GM21786 (cell line): ENCODE measurements at regions not wholly inside any gene's neighbourhood (a gene's known extent, or its start where the extent isn't known, plus 50 kb on each side); places are given as distances from the start of the nearest gene placed in this dataset.
"Not testable (repeated sequence)": the region's sequence is repeated elsewhere in the genome, so short reads cannot be mapped to it uniquely, and the experiment has no call there.

Source experiments
- ATAC-seq: cut with Tn5 transposase; IDR thresholded peaks from one replicate; pipeline ENCODE4 v1.9.1; 2021; ENCODE audit not compliant: unreplicated experiment

DNA sequence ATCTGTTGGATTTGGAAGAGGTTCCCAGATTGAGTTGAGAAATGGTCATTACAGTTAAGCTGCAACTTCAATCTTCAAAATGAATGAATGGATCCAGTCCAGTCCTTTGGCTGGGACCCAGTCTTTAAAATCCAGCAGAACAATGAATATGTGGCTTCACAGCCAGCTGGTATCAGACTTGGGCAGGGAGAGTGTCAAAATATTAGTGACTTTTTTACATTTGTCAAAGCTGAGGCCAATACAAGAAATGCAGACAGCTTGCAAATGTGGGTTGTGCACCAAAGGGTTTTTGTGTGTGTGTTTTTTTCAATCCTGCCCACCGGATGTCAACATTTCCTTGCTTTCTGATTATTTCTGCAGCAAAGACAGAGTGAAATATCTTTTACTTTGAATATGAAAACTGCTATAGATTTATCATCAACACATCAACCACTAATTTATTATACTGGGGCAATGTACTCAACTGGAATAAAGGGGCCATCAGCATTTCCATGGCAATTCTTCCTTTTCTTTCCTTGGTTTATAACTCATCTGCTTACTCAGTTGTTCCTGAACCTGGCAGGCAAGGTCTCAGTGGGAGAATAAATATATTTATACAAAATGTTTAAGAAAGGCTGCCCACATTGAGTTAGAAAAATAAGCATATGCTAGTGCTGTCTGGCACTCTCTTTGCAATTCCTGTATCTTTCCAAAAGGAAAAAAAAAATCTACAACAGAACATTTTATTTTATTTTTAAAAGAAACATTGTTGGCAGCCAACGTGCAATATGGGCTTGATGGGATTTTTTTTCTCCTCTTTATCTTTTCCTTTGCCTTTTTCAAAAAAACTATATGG lies 491.6 kb upstream of the C1orf87 start:
- no peak for ATAC-seq

- ATAC-seq, result no peak
These were observed 490.4 kb upstream of the C1orf87 start for GRCh38 chr1:60563777-60564535.

DNA sequence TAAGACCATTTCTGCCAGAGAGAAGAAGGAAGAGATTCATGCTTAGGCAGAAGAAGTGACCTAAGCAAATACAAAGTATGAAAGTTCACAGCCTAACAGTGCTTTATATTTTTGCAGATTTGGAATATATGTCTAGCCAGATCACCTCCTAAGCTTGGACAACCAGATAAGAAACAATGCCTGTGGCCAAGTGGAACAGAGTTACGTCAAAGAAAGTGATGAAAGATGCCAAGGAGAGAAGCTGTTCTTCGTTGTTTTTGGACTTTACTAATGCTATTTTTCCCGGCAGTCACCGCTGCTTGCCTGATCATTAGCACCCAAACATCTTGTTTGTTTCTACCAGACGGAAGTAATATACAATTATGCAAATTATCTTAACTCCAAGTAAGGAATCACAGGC lies 489.2 kb upstream of the C1orf87 start:
- ATAC-seq, result no peak

DNA sequence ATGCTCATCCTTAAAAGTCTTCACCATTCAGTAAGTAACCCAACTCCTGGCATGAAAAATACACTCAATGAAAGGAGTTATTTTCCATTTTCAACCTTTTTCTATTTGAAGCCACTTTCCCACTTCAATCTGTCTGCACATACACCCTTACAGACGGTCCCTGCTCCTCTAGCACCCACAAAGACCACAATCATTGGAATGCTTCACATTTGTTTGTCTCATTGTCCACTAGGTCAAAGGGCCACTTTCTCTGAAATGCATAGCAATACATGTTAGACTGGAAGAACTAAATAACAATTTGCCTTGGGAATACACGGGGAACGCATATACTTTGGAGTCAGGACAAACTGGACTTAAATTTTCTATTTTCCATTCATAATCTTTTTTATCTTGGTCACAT lies 487.1 kb upstream of the C1orf87 start:
- no peak for ATAC-seq

- ATAC-seq, result no peak
These were observed 484.7 kb upstream of the C1orf87 start for GRCh38 chr1:60558236-60558635.

DNA sequence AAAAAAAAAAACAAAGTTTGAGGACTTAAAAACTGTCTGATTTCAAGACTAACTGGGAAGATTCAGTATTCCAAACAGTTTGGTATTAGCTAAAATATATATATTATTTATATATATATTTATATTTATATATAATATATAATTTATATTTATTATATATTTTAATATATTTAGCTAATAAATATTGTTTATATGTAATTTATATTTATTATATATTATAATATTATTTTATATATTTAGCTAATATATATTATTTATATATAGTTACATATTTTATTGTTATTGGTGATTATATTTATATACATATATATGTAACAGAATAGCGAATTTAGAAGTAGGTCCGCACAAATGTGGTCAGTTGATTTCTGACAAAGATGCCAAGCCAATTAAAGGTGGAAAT lies 480.2 kb upstream of the C1orf87 start:
- ATAC-seq, result no peak

DNA sequence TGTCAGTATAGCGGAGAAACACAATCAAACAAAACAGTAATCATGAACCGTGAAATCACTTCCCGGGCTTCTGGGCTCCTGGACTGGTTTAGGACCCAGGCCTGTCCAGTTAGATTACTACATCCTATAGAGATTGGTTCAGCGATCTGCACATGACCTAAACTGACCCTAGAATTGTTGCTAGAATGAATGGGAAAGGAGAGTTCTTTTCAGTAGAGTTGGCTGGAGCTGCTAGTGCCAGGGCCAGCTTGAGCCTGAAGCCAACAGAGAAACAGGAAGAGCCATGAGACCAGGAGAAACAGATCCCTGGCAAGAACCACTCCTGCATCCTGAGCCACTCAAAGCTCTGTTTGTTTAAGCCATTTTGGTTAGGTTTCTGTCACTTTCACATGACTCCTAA lies 474.3 kb upstream of the C1orf87 start:
- ATAC-seq, result no peak

GRCh38 chr1:60541831-60542532 lies 468.4 kb upstream of the C1orf87 start:
- ATAC-seq, result no peak

DNA sequence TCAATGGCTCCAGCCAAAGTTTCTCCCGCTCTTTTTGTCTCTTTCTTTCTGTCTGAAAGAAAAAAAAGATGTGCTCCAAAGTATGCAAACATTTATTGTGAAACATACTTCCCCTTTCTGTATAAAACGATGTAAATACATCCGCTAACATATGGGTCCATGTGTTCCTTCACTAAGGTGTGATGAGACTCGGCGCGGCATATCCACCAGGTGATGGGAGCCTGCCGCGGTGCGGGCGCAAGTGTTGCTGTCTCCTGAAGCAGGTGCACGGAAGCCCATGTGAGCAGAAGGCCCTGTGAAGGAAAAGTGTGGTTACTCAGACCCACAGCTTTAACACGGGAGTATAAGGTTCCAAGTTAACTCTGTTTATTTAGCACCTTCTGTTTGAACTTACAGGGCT lies 466.6 kb upstream of the C1orf87 start:
- no peak for ATAC-seq

DNA sequence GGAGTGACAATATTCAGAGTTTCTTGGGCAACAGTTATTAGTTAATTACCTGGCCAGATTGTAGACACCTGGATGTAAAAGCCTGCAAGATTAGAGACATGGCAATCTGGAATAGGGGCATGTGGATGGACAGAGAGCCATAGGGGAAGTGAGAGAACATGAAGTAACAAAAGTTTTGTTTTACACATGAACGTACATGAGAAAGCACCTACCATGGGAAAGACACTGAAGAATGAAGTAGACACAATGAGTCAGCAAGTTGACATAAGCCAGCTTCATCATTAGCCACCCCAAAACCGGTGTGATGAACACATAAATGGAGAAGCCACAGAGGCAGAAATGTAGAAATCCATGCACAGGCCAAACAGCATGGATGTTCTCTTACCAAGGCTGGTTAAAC lies 462.1 kb upstream of the C1orf87 start:
- no peak for ATAC-seq

DNA sequence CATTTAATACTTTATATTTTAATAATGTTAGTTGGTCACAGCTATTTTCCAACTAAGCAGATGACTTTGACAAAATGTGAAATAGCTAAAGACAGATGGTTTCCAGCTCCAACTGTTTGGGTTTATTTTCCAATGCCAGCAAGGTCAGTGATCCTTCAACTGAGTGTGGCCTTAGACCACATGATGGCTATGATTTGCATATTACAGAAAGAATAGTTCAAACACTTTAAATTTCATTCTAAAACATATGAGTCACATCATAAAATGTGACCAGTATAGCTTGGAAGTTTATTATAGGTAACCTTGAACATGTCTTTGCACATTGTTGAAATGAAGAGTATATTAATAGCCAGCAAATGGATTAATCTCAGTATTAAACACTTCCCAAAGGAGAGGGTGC lies 454.0 kb upstream of the C1orf87 start:
- no peak for ATAC-seq

DNA sequence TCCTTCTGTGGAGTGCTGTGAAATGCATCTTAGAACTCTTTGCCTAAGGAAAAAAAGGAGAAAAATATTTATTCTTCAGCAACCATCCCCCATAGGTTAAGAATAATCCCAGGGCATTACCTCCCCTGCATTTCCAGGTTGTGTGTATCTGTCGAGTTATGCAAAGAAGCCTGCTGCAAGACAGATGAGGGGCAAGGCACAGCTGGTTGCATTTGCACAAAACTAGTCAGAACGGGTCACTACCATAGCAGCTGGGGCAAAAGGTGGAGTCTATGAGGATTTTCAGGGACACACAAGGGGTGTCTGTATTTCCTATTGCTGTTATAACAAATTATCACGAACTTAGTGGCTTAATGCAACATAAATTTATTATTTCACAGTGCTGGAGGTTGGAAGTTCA lies 443.4 kb upstream of the C1orf87 start:
- no peak for ATAC-seq

GRCh38 chr1:60510162-60510561 lies 436.6 kb upstream of the C1orf87 start:
- no peak for ATAC-seq

DNA sequence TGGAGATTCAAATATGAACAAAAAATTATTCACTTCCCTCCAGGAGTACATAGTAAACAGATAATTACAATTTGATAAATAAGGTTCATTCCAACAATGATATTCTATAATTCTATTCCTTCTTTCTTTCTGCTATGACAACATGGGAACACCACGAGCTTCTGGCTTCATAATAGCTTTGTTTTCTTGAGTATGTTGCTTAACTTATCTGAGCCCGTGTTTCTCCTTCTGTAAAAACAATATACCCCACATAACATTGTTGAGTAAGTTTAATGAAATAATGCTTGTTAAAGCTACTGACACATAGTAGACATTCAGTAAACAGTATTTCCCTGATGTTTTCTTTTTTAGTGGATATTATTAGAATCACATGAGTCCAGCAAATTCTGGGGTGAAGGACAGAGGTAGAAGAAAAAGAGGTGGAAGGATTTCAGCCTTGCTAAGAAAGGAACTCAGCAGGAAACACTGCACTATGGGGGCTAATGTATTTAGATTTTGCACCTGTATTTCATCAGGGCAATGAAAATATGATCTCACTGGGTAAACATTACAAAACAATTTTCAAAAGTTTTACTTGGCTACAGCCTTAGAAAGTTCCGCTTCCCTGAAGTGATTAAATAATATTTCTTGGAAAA lies 430.8 kb upstream of the C1orf87 start:
- ATAC-seq, result no peak

- no peak for ATAC-seq
These were observed 429.8 kb upstream of the C1orf87 start for GRCh38 chr1:60503266-60503925.

DNA sequence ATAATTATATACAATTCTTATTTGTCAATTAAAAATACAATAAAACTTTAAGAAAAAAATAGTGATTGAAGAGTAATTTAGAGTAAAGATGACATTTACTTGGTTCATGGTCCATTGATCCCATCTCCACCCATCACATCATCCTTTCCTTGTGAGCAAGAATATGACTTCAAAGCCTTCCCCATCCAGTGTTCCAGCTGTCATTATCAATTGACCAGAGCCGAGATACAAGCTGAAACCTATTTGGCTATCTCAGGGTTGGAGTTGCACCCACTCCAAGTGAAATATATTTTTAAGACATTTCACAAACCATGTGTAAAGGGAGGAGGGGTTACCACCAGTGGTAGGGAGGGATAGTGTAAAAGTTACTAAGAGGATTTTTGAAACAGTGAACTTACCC lies 428.9 kb upstream of the C1orf87 start:
- no peak for ATAC-seq

DNA sequence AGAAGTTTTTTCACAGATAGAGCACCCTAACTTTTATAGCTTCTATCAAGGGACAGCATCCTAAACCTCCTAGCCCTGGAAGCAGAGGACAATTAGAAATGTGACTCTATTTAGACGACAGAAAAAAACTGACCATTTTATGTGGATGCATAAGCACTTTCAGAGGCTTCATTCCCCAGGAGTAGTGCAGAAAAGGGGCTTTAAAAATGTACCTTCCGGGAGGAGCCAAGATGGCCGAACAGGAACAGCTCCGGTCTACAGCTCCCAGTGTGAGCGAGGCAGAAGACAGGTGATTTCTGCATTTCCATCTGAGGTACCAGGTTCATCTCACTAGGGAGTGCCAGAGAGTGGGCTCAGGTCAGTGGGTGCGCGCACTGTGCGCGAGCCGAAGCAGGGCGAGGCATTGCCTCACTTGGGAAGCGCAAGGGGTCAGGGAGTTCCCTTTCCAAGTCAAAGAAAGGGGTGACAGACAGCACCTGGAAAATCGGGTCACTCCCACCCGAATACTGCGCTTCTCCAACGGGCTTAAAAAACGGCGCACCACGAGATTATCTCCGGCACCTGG lies 416.4 kb upstream of the C1orf87 start:
- not testable (repeated sequence) for ATAC-seq

DNA sequence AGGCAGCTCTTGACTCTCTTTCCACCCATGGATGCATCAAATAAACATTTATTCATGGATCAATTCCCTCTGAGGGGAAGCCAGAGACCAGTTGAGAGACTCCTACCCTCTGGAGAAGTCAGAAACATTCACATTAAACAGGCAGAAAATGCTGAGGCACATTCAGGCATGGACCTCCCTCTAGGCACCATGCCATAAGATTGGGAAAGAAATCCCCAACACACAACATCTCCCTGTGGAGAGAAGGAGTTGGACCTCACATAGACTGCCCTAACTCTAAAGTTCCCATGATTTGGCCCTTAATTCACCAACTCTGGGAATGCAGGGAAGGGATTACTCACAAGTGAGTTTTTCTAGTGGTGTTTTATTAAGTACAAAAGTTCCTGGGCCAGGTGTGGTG lies 415.3 kb upstream of the C1orf87 start:
- no peak for ATAC-seq

GRCh38 chr1:60487565-60488345 lies 414.2 kb upstream of the C1orf87 start:
- no peak for ATAC-seq

DNA sequence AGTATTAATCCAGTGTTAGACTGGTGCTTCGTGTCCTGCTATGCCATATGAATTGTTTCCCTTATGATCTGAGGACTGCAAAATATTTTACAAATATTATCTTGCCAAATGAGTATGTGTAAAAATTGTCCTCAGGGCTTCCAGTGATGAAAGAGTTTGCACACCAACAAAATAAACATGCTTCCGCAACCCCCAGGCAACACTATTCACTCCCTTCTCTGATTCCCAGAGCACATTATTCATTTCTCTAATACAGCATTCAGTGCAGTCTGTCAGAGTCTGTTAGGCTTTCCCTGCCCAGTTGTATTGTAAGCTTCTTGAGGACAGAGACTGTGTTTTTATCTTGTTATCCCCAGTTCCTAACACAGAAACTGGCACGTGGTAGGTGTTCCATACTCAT lies 409.9 kb upstream of the C1orf87 start:
- ATAC-seq, result no peak
